GM21717 (cell line): ENCODE measurements at regions not wholly inside any gene's neighbourhood (a gene's known extent, or its start where the extent isn't known, plus 50 kb on each side); places are given as distances from the start of the nearest gene placed in this dataset.

Experiments
- ATAC-seq: cut with Tn5 transposase; IDR thresholded peaks from one replicate; pipeline ENCODE4 v1.9.1; 2021; ENCODE audit warnings: mild to moderate bottlenecking, moderate library complexity; ENCODE audit not compliant: unreplicated experiment

DNA sequence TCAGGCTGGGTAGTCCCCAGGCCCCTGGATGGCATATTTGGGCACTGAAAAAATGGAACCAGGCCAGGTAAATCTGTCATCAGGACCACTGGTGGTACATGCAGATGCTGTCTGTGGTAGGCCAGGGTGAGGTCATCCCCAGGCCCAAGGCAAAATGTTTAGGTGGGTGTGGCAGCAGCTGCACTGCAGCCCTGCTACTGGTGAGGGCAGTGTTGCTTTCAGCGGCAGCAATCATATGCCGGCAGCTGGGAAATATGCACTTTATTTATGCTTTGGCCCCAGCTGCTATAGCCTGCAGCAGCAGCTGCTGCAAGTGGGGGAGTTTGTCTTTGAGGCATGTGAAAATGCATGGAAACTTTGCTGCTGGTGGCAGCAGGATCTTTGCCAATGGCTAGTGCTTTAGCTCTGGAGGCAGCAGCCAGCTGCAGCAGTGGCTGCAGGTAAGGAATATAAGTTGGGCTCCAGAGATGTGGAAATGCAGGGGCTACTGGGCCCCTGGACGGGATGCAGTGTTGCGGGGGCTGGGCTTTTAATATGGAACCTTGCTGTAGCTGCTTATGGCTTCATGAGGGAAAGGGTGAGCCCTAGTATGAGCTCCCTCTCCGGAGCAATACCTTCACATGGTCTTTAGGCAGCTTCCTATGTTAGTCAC lies 365.7 kb upstream of the CADM1 start:
- ATAC-seq: peak; percentile 77

DNA sequence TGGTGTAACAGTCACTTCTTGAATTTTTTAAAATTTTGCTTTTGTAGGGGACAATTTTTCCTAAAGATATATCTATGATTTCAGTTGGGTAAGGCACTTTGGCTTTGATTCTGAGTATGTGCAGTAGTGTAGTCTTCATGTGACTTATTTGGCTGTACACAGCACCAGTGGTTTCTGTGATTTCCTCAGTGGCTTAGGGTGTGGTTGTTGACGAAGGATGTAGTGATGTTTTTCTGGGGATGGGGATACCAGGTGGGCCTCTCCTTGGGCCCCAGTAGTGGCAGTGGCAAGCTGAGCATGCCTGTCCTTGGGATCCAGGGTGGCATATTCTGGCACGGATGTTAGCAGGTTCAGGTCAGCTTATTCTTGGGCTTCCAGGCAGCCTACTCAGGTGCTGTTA lies 364.9 kb upstream of the CADM1 start:
- ATAC-seq: no peak

DNA sequence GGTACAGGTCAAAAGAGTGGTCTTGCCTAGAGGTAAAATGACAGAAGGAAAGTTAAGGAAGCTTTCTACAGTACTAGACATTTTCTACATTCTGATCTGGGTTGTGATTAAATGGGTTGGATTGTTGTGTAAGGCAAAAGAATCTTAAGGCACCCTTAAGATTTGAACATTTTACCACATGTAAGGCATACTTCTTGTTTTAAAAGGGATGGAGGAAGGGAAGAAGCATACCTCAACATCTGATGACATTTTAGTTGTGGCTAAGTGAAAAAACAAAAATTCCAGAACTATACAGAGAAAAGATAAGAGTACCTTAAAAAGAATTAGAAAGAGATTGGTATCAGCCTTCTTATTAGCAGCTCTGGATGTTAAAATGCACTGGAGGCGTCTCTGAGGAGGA lies 356.0 kb upstream of the CADM1 start:
- no peak for ATAC-seq

DNA sequence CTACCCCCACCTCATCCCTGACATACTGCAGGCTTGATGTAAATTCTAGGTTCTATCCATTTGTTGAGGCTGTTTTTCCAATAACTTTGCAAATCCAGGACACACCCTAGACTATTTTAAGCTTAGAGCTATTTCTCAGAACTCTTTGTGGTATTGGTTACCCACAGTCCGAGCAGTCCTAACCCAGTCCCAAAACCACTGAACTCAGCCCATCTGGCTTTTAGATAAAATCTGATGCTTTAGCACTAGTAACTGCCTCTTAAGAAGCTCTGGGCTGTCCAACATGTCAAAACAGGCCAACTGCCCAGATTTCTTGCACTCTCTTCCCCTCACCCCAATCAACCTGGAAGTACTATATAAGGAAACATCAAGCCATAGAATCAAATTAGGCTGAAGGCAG lies 344.4 kb upstream of the CADM1 start:
- ATAC-seq: no peak

DNA sequence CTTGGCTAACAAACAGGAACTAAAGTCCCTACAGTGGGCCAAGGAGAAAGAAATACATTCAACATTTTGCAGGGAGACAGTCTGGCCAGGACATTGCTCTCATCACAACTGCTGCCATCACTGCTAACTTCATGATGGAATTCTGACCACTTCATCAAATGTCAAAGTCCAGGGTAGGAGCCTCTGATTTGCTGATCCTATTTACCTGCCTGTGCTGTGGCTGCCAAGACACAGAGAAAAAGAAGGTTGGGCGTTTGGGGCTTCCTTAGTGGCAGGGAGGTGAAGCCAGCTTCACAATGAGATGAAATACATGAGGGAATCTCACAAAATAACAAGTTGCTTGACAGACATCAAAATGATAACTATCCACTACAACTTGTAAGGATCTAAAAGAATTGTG lies 343.9 kb upstream of the CADM1 start:
- ATAC-seq: no peak

DNA sequence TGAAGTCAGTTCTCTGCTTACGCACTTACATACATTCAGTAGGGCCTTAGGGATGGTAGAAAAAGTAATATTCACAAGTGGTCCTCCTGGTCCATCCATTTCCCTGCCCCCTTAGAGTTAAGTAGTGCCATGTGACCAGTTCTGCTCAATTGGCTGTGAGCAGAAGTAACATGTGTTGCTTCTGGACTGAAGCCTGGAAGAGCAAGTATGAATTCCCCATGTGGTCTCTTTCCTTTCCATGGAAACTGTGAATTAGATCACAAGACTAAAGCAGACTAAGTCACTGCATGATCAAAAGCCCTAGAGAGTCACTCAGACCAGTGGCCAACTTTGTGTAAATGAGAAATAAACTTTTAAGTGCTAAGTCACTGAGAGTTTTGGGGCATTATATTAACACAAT lies 341.7 kb upstream of the CADM1 start:
- ATAC-seq: no peak

DNA sequence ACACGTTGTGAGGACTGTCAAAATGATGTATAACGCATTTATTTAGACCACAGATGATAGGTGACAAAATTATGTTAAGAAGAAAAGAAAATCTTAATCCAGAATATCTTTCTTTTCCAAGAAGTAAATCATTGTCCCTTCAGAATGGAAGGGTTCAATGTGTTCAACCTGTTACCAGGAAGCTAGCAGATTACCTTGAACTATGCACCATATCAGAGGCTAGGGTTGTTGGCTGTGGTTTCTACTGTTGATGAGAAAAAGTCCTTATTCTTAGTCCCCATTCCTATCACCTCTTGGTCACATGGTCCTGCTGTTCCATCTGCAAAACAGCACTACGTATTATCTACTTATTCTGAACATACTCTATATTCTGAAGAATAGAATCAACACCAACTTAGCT lies 339.5 kb upstream of the CADM1 start:
- no peak for ATAC-seq

DNA sequence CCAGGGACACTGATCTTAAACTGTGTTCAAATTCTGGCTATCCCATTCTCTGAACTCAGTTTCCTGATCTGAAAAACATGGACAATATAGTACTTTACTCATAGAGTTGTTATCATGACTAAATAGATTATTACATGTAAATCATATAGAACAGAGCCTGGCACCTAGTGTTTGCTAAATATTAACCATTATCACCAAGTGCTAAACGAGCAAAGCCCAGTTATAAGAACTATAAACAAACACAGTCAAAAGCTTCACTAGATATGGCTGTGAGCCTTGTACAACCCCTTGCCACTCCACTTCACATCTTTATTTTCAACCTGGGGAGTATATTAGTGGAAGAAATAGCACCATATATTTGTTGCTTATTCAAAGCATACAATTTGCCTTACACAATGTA lies 338.9 kb upstream of the CADM1 start:
- ATAC-seq: no peak

DNA sequence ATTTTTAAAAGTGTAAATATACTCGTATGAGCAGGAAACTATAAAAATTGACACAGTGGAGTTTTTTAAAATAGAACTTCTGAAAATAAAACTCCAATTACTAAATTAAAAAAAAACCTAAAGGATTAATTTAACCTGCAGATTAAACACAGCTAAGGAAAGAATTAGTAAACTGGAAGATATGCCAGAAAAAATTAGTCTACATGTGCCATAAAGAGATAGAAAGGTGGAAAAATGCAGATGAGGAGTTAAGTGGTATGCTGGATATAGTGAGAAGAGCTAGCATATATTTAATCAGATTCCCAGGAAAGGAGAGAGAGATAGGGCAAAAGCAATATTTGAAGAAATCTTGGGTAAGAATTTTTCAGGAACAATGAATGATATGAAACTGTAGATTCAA lies 315.8 kb upstream of the CADM1 start:
- ATAC-seq: no peak

DNA sequence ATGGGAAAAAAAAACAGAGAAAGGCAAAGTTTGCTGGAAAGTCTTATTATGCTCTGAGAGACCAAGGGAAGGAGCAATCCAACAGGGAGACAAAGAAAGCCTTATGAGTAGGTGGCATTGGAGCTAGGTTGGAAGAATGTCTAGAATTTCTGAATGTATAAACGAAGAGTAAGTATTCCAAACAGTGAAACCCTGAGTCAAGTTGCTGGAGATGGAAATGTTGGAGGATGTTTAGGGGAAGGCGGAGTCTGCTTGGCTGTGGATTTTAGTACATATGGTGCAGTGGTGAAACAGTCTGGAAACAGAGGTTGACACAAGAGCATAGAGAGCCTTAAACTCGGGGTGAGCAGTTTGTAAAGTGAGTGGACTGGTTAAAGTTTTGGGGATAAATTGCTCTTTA lies 314.8 kb upstream of the CADM1 start:
- ATAC-seq: no peak

DNA sequence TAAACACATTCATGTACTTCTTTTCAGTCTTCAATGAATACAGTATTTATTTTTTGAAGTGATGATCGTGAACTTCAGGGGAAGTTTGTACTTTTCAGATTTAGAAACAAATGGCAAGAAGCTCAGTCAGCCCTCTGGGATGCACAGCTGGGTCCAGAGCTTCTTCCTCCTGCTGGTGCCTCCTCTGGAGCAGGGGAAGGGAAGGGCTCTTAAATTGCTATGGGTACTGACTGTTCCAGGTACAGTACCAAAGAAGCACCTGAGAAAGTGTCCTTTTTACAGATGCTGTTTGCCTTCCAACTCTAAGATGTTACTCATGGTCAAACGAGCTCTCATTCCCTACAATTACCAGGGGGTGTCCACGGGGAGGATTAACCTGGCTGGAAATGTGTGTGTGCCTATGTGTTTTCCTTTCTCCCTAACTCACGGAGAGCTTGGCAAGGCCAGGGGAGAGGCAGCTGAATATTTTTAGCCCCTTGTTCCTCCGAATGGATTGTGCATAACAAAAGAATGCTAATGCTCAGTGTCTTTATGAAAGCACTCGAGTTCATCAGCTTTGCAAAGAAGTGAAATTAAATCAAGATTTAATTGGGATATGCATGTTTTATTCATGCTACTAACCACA lies 313.7 kb upstream of the CADM1 start:
- ATAC-seq: no peak

DNA sequence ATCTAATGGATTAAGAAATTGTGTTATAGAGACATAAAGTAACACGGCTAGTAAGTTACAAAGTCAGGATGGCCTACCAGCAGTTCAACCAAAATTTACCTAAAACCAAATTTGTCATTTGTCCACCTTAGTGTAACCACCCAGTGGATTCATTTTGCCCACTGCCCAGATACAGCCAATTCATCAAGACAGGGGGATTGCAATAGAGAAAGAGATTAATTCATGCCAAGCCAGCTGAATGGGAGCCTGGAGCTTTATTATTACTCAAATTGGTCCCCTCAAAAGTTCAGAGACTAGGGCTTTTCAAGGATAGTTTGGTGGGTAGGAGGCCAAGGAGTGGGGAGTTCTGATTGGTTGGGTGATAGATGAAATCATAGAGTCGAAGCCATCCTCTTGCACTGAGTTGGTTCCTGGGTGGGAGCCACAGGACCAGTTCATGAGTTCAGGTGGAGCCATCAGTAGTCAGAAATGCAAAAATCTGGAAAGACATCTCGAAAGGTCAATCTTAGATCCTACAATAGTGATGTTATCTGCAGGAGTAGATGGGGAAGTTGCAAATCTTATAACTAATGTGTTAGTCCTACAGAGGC lies 304.2 kb upstream of the CADM1 start:
- no peak for ATAC-seq

DNA sequence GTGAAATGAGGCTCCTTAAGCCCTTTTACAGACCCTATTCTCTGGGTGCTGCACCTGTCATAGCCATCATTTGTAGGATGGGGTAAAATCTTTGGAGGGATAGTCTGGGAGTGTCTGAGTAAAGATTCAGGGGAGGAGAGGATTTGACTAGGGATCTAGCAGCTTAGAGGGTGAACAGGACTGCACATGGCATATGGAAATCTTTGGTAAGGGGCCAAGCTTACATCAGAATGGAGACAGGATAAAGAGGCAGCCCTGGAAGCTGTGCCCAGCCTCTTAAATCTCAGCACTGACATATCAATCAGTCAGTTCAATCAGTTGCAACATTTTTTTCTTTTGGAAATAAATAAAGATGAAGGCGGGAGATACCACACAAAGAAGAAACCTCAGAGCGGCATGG lies 301.8 kb upstream of the CADM1 start:
- ATAC-seq: no peak

DNA sequence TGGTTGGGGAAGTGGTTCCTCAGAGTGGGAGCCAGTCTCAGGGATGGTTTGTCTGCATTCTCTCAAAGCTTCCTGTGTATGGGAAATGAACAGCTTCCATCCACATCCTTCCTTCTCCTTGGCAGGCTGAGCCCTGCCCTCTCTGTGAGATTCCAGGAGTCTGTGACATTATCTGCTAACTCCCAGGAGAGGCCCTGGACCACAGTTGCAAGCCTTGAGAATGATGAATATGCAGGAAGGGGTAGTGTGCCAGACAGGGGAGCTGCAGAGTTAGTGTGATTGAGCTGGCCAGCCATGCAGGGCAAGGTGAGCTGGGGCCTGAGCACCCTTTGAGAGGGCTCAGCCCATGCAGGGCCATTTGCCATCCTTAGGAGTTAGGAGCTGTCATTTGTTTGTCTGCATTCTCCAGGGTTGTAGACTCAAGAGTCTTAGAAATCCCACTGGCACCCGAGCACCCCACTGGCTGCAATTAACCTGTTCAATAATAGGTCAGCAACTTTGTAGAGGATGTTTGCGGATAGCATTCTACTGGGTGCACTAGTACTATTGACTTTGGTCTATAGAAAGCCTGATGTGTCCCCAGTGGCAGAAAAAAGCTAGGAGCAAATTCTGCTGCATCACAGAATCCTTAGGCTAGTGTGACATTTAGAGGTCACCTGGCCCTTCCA lies 299.0 kb upstream of the CADM1 start:
- no peak for ATAC-seq

DNA sequence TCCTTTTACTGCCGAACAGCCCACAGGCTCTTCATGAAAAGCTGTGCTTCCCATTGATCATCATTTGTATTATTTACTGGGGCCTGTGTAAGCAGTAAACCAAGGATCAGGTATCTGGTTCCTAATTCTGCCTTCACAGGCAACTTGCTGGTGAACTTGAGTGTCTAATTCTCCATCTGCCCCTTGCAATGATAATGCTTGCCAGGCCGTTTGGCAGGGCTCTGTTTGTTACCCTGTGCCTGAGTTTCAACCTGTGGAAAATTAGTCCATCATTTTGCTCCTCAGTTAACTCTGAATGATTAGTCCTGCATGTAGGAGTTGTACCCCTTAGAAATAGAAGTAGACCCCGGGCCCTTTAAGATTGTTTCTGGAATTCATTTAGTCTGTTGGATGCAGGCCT lies 298.4 kb upstream of the CADM1 start:
- ATAC-seq: no peak

DNA sequence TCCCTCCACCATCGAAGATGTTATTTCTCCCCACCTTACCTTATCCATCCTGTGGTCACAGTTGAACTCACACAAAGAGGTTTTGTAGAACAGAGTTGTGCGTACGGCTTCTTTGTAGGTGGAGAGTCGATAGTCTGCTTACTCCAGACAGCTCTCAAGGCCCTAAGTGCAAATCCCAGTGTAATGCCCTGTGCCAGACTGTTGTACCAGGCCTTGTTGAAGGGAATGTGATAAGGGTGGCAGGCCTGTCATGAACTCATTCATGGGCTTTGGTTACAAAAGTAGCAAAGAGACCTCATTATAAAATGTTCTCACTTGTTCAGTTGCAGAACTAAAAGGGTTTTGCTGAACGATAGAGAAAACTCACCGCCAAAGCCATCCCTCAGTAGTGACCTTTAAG lies 288.7 kb upstream of the CADM1 start:
- ATAC-seq: no peak

DNA sequence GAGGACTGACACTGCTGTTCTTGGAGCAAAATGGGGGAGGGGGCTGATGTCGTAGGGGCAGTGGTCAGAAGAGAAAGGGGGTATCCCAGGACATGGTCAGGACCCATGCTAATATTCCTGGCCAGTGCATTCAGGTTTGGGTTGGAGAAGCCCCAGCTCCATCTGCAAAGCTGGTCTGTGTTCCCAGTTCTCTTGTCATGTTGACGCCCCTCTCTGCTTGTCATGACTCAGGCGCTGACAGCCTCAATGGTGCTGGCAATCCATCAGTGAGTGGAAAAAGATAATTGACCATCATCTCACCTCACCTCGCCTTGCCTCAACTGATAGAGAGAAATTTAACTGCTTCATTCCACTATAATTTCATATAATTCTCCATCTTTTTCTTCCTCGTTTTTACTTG lies 283.1 kb upstream of the CADM1 start:
- no peak for ATAC-seq

DNA sequence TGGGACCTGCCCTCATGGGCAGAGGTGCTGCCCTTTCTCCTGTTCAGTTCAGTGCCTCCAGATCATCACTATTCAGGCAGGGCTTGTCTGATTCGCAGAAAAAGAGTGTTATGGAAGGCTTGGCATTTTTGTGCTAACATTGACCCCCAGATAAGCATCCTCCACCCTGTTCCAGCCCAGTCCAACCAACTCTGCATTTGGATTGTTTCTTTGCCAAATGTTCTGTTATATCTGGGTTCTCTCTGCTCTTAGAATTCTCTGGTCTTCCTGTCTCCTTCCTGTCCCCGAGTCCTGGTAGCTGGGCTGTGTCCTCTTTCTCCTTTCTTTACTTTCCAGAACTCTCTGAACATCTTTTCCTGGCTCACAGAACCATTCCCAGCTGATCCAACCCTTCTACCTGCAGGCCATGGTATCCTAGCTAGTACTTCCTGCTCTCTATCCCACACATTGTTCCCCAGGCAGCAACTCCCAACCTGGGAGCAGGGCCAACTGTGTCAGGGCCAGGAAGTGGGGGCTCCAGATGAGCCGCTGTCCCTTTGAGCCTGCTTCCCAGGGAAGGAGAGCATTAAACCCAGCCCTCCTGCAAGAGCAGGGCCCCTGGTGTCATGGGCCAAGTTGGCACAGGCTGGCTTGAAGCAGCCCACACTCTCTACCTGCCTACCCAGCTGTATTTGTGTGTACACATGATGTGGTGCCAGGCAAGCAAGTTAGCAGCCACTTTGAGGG lies 280.7 kb upstream of the CADM1 start:
- ATAC-seq: no peak

DNA sequence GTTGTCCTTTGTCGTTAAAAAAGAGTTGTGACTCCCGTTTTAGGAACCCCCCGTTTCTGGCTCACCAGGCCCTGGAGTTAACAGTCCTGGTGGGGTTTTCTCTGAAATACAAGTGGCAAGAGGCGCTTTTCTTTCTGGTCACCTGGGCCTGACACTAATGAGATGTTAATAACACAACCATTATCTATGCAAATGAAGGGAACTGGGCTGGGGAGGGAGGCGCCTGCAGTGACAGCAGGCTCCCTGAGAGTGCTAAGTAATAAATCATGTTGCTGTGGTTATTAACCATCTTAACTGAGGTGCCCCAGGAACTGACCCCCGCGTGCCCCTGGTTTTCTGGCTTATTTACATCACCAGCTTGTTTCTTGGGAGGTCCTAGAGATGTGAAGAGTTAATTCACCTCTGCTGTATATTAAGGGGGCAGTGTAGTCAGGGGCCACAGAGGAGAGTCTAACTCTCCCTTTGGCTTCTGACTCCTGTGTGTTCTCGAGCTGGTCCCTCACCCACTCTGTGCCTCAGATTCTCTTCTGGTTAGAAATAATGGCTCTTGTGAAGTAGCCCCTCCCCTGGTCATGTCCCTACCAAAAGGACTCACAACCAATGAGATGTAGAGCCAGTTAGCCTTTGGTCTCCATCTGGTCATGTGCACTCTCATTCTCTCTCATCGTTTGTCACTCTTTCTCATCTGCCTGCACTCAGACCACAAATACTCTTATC lies 276.6 kb upstream of the CADM1 start:
- no peak for ATAC-seq

DNA sequence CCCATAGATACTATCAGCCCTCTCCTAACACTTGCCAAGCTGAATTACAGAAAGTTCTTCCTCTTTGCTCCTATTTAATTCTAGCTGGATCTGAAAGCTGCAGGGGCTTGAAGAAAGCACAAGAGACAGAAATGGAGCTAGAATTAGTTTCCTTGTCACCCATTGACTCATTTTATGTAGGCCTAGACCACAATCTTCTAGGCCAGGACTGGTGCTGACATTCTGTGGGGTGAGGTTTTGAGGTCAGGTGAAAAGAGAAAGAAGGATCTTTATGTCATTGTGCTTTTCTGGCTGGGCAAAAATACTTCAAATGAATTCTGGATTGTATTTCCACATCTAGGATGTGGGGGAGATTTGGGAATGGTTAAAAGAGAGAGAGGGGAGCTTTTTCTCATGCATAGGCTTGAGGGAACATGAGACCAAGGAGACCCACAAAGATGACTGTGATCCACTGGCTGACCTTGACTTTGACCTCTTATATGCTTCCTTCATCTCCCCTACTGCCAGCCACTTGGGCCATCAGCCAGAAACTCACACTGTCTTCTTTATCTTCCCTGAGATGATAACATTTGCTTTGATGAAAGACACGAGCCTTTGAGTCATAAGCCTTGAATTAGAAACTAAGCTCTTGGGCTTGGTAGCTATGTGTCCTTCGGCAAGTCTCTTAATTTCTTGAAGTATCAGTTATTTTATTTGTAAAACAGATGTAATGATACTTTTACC lies 274.9 kb upstream of the CADM1 start:
- no peak for ATAC-seq
